B cell (primary cell): ENCODE measurements at regions not wholly inside any gene's neighbourhood (a gene's known extent, or its start where the extent isn't known, plus 50 kb on each side); places are given as distances from the start of the nearest gene placed in this dataset.

Experiments
- ATAC-seq: fragments of 200-7000 bp; cut with Tn5 transposase; one replicate; pipeline ENCODE4 v1.10.0; 2021; ENCODE audit warnings: low read depth, mild to moderate bottlenecking, moderate number of reproducible peaks, moderate library complexity
- CTCF ChIA-PET: fragments of 350-600 bp; sonication (Branson Sonifier 250); formaldehyde crosslinking; loops from one replicate; lab custom pipeline; 2021; ENCODE audit warnings: antibody characterized with exemption, inconsistent platforms; lab: Charles Lee
- POLR2A ChIA-PET: fragments of 350-600 bp; sonication (Branson Sonifier 250); formaldehyde crosslinking; loops from one replicate; lab custom pipeline; 2021; ENCODE audit warnings: antibody characterized with exemption; lab: Charles Lee
- DNase-seq: peaks from one replicate; pipeline ENCODE4 v3.0.0; 2013
- H2AFZ ChIP-seq: 2 replicates; pipeline ENCODE4 v1.6.1; 2012; ENCODE audit warnings: mild to moderate bottlenecking, low read depth, low read length; ENCODE audit not compliant: insufficient read depth, poor library complexity, severe bottlenecking
- H3K27ac ChIP-seq, 2 donors: 1 replicate in 1 of 2; 2 replicates in 1 of 2; pipeline ENCODE4 v1.5.1; 2012 to 2013; ENCODE audit warnings: low read length in 2 of 2, mild to moderate bottlenecking in 2 of 2, moderate library complexity in 1 of 2
- H3K27me3 ChIP-seq, 4 experiments: fragments of 200-600 bp in 1 of 4; sonication (generic) in 1 of 4; replicated peaks in 1 of 4; 1 replicate in 2 of 4; 2 replicates in 2 of 4; pipeline versions ENCODE4 v1.6.1 to v1.7.0; 2013 to 2016; ENCODE audit warnings: low read length in 3 of 4, mild to moderate bottlenecking in 2 of 4, mixed read lengths in 1 of 4, moderate library complexity in 1 of 4; ENCODE audit not compliant: insufficient read depth in 4 of 4, control insufficient read depth in 3 of 4; ENCODE audit errors: control extremely low read depth in 1 of 4
- H3K36me3 ChIP-seq, 2 experiments: replicated peaks in 1 of 2; 1 replicate in 1 of 2; 2 replicates in 1 of 2; pipeline versions ENCODE4 v1.6.1 to v1.7.1; 2013; ENCODE audit warnings: low read length in 1 of 2; ENCODE audit not compliant: insufficient read depth in 2 of 2, control insufficient read depth in 1 of 2; ENCODE audit errors: control extremely low read depth in 1 of 2, extremely low read depth in 1 of 2
- H3K4me1 ChIP-seq, 2 donors: fragments of 200-600 bp in 1 of 2; sonication (generic) in 1 of 2; 1 replicate in 1 of 2; 2 replicates in 1 of 2; pipeline versions ENCODE4 v1.5.1 to v1.6.1; 2013 to 2017; ENCODE audit warnings: low read length in 2 of 2; ENCODE audit not compliant: control insufficient read depth in 2 of 2, insufficient read depth in 2 of 2
- H3K4me2 ChIP-seq: replicated peaks from 2 replicates; pipeline ENCODE3; 2012; ENCODE audit warnings: mild to moderate bottlenecking, low read depth, low read length; ENCODE audit not compliant: poor library complexity, severe bottlenecking
- H3K4me3 ChIP-seq, 5 experiments: fragments of 200-600 bp in 1 of 5; sonication (generic) in 1 of 5; 1 replicate in 3 of 5; 2 replicates in 2 of 5; pipeline versions ENCODE4 v1.5.1 to v1.7.0; 2011 to 2016; ENCODE audit warnings: low read length in 4 of 5, mild to moderate bottlenecking in 4 of 5, low read depth in 2 of 5, control low read depth in 1 of 5, moderate library complexity in 1 of 5; ENCODE audit not compliant: insufficient read depth in 1 of 5; ENCODE audit errors: control extremely low read depth in 1 of 5, extremely low read depth in 1 of 5
- H3K79me2 ChIP-seq: fragments of 200-600 bp; sonication (generic); one replicate; pipeline ENCODE4 v1.6.0; 2016; ENCODE audit warnings: low read length; ENCODE audit not compliant: control insufficient read depth, insufficient read depth
- H3K9ac ChIP-seq: fragments of 200-600 bp; sonication (generic); 2 replicates; pipeline ENCODE4 v1.6.1; 2017; ENCODE audit warnings: mild to moderate bottlenecking, low read length, moderate library complexity
- H3K9me3 ChIP-seq, 3 donors: one replicate each; pipeline versions ENCODE4 v1.6.1 to v1.7.1; 2013; ENCODE audit warnings: low read length in 2 of 3; ENCODE audit not compliant: control insufficient read depth in 2 of 3, insufficient read depth in 1 of 3; ENCODE audit errors: control extremely low read depth in 1 of 3
- H4K20me1 ChIP-seq: 2 replicates; pipeline ENCODE4 v1.6.0; 2012; ENCODE audit warnings: mild to moderate bottlenecking, low read length; ENCODE audit not compliant: insufficient read depth, control insufficient read depth, poor library complexity, severe bottlenecking
- H3K27ac Mint-ChIP-seq: one replicate; pipeline ENCODE4 v1.8.0; 2021; ENCODE audit warnings: mixed read lengths
- H3K27me3 Mint-ChIP-seq: one replicate; pipeline ENCODE4 v1.8.0; 2021; ENCODE audit warnings: mixed read lengths
- H3K4me1 Mint-ChIP-seq: one replicate; pipeline ENCODE4 v1.8.0; 2021; ENCODE audit warnings: mixed read lengths
- H3K4me3 Mint-ChIP-seq: one replicate; pipeline ENCODE4 v1.8.0; 2021; ENCODE audit warnings: mixed read lengths
- H3K9me3 Mint-ChIP-seq: one replicate; pipeline ENCODE4 v1.8.0; 2022; ENCODE audit warnings: mixed read lengths; ENCODE audit not compliant: insufficient read depth
- CTCF ChIP-seq: fragments of 200-600 bp; IDR thresholded peaks from one replicate; pipeline ENCODE4 v1.8.0; 2022; ENCODE audit warnings: antibody characterized with exemption, mild to moderate bottlenecking
- EZH2 ChIP-seq: IDR thresholded peaks from 2 replicates; pipeline ENCODE4 v1.6.1; 2012; ENCODE audit warnings: borderline replicate concordance, low read depth, mild to moderate bottlenecking, moderate library complexity, low read length; ENCODE audit not compliant: insufficient read depth, poor library complexity, severe bottlenecking
- WGBS: methylation state at CpG from one replicate; pipeline ENCODE4 v1.1.5; 2013; ENCODE audit warnings: missing lambda C conversion rate; ENCODE audit not compliant: insufficient coverage; 5-methylcytosine and 5-hydroxymethylcytosine counted together
- intact Hi-C: fragments of 100-400 bp; cut with micrococcal nuclease; formaldehyde crosslinking; loops from one replicate; pipeline ENCODE4 v1.10.0; 2022

- Histone ChIP-seq H3K27me3 (peaks cover 0 to 6% (median 1%) of the 10 kb centered on the region in 4 experiments), H3K36me3 (no peaks in the 10 kb centered on the region), H3K9ac (no peak overlapping the region), H3K9me3 (peaks cover 0 to 2% (median 0%) of the 10 kb centered on the region in 3 donors), H4K20me1 (no peaks in the 10 kb centered on the region), H2AFZ (no peak overlapping the region), H3K79me2 (no peaks in the 10 kb centered on the region), H3K4me1 (no peaks in the 10 kb centered on the region), H3K27ac (no peak overlapping the region), H3K4me3 (no peak overlapping the region), H3K4me2 (no peak overlapping the region)
- ATAC-seq, result no peak
- Mint-ChIP-seq H3K4me3 (no peak overlapping the region), H3K27me3 (peaks cover 35% of the 10 kb centered on the region), H3K4me1 (no peaks in the 10 kb centered on the region), H3K27ac (no peak overlapping the region), H3K9me3 (no peaks in the 10 kb centered on the region)
- CTCF ChIA-PET, result no interaction called here
- intact Hi-C loops, result no loop called here
- POLR2A ChIA-PET, result no interaction called here
- no peak for DNase-seq
- WGBS, result 74% methylated on average over 4 of the region's 8 CpGs
- TF ChIP-seq EZH2, result no peak
- TF ChIP-seq CTCF, result no peak
Observed at GRCh38 chr1:219834314-219834917, 93.9 kb downstream of the SLC30A10 start.

GRCh38 chr1:219833214-219833815, 95.0 kb downstream of the SLC30A10 start:
- Mint-ChIP-seq H3K27me3 (peaks cover 26% of the 10 kb centered on the region), H3K27ac (no peak overlapping the region), H3K4me3 (no peak overlapping the region), H3K9me3 (no peaks in the 10 kb centered on the region), H3K4me1 (no peaks in the 10 kb centered on the region)
- peaks cover 0 to 2% (median 0%) of the 10 kb centered on the region in 3 donors for H3K9me3 ChIP-seq
- no peak overlapping the region for H3K9ac ChIP-seq
- no peaks in the 10 kb centered on the region for H3K36me3 ChIP-seq
- H3K4me3 ChIP-seq, result no peak overlapping the region
- H3K4me1 ChIP-seq, result no peaks in the 10 kb centered on the region
- ChIA-PET CTCF (no interaction called here), POLR2A (no interaction called here)
- H3K27ac ChIP-seq, result no peak overlapping the region
- H4K20me1 ChIP-seq, result no peaks in the 10 kb centered on the region
- TF ChIP-seq CTCF, result no peak
- no peak for TF ChIP-seq EZH2
- ATAC-seq (no peak), DNase-seq (no peak)
- H3K79me2 ChIP-seq, result no peaks in the 10 kb centered on the region
- intact Hi-C loops, result no loop called here
- WGBS, result 100% methylated on average over 1 of the region's 3 CpGs
- H3K27me3 ChIP-seq, result peaks cover 0 to 6% (median 1%) of the 10 kb centered on the region in 4 experiments
- no peak overlapping the region for H3K4me2 ChIP-seq
- H2AFZ ChIP-seq, result no peak overlapping the region
